H1 (cell line): ENCODE measurements at regions not wholly inside any gene's neighbourhood (a gene's known extent, or its start where the extent isn't known, plus 50 kb on each side); places are given as distances from the start of the nearest gene placed in this dataset.

ENCODE experiments used
- ATF3 ChIP-seq: IDR thresholded peaks from 2 replicates; pipeline ENCODE4 v1.6.1; 2011; ENCODE audit warnings: low read depth, mild to moderate bottlenecking, low read length; ENCODE audit not compliant: insufficient read depth
- GTF2F1 ChIP-seq: IDR thresholded peaks from 2 replicates; pipeline ENCODE4 v1.6.1; 2012; ENCODE audit warnings: low read depth, low read length, improper control_type of control experiment, borderline replicate concordance
- JUND ChIP-seq: IDR thresholded peaks from 2 replicates; pipeline ENCODE4 v1.6.1; 2011; ENCODE audit warnings: mild to moderate bottlenecking, improper control_type of control experiment, low read length
- KDM4A ChIP-seq: IDR thresholded peaks from one replicate; pipeline ENCODE4 v1.7.1; 2012; ENCODE audit warnings: low read depth, mild to moderate bottlenecking, moderate library complexity, low read length, inconsistent platforms; ENCODE audit not compliant: severe bottlenecking
- NRF1 ChIP-seq: IDR thresholded peaks from 2 replicates; pipeline ENCODE4 v1.6.1; 2011; ENCODE audit warnings: mild to moderate bottlenecking, low read depth, low read length, improper control_type of control experiment
- PHF8 ChIP-seq: fragments of 200-600 bp; sonication (generic); conservative IDR thresholded peaks from 2 replicates; pipeline ENCODE4 v1.7.1; 2012; ENCODE audit warnings: low read depth, mild to moderate bottlenecking, inconsistent platforms, low read length, moderate library complexity
- SIX5 ChIP-seq: IDR thresholded peaks from 2 replicates; pipeline ENCODE4 v1.6.1; 2011; ENCODE audit warnings: mild to moderate bottlenecking, low read depth, low read length
- SP1 ChIP-seq: IDR thresholded peaks from 2 replicates; pipeline ENCODE4 v1.6.1; 2011; ENCODE audit warnings: low read depth, low read length
- TF ChIP-seq, protein P1 (sequence below): fragments of 300-600 bp; sonication (generic); IDR thresholded peaks from 2 replicates; pipeline ENCODE4 v1.7.1; 2012; ENCODE audit warnings: low read length, moderate library complexity, mild to moderate bottlenecking, inconsistent platforms; ENCODE audit not compliant: insufficient replicate concordance

GRCh38 chr2:176614930-176615329 lies 345.7 kb downstream of the MTX2 start (continued):
- TF ChIP-seq, protein P1, sequence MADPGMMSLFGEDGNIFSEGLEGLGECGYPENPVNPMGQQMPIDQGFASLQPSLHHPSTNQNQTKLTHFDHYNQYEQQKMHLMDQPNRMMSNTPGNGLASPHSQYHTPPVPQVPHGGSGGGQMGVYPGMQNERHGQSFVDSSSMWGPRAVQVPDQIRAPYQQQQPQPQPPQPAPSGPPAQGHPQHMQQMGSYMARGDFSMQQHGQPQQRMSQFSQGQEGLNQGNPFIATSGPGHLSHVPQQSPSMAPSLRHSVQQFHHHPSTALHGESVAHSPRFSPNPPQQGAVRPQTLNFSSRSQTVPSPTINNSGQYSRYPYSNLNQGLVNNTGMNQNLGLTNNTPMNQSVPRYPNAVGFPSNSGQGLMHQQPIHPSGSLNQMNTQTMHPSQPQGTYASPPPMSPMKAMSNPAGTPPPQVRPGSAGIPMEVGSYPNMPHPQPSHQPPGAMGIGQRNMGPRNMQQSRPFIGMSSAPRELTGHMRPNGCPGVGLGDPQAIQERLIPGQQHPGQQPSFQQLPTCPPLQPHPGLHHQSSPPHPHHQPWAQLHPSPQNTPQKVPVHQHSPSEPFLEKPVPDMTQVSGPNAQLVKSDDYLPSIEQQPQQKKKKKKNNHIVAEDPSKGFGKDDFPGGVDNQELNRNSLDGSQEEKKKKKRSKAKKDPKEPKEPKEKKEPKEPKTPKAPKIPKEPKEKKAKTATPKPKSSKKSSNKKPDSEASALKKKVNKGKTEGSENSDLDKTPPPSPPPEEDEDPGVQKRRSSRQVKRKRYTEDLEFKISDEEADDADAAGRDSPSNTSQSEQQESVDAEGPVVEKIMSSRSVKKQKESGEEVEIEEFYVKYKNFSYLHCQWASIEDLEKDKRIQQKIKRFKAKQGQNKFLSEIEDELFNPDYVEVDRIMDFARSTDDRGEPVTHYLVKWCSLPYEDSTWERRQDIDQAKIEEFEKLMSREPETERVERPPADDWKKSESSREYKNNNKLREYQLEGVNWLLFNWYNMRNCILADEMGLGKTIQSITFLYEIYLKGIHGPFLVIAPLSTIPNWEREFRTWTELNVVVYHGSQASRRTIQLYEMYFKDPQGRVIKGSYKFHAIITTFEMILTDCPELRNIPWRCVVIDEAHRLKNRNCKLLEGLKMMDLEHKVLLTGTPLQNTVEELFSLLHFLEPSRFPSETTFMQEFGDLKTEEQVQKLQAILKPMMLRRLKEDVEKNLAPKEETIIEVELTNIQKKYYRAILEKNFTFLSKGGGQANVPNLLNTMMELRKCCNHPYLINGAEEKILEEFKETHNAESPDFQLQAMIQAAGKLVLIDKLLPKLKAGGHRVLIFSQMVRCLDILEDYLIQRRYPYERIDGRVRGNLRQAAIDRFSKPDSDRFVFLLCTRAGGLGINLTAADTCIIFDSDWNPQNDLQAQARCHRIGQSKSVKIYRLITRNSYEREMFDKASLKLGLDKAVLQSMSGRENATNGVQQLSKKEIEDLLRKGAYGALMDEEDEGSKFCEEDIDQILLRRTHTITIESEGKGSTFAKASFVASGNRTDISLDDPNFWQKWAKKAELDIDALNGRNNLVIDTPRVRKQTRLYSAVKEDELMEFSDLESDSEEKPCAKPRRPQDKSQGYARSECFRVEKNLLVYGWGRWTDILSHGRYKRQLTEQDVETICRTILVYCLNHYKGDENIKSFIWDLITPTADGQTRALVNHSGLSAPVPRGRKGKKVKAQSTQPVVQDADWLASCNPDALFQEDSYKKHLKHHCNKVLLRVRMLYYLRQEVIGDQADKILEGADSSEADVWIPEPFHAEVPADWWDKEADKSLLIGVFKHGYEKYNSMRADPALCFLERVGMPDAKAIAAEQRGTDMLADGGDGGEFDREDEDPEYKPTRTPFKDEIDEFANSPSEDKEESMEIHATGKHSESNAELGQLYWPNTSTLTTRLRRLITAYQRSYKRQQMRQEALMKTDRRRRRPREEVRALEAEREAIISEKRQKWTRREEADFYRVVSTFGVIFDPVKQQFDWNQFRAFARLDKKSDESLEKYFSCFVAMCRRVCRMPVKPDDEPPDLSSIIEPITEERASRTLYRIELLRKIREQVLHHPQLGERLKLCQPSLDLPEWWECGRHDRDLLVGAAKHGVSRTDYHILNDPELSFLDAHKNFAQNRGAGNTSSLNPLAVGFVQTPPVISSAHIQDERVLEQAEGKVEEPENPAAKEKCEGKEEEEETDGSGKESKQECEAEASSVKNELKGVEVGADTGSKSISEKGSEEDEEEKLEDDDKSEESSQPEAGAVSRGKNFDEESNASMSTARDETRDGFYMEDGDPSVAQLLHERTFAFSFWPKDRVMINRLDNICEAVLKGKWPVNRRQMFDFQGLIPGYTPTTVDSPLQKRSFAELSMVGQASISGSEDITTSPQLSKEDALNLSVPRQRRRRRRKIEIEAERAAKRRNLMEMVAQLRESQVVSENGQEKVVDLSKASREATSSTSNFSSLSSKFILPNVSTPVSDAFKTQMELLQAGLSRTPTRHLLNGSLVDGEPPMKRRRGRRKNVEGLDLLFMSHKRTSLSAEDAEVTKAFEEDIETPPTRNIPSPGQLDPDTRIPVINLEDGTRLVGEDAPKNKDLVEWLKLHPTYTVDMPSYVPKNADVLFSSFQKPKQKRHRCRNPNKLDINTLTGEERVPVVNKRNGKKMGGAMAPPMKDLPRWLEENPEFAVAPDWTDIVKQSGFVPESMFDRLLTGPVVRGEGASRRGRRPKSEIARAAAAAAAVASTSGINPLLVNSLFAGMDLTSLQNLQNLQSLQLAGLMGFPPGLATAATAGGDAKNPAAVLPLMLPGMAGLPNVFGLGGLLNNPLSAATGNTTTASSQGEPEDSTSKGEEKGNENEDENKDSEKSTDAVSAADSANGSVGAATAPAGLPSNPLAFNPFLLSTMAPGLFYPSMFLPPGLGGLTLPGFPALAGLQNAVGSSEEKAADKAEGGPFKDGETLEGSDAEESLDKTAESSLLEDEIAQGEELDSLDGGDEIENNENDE, result no peak
- TF ChIP-seq SIX5, result no peak
- no peak for TF ChIP-seq NRF1
- TF ChIP-seq KDM4A, result no peak
- TF ChIP-seq PHF8, result no peak
- no peak for TF ChIP-seq SP1
- TF ChIP-seq ATF3, result no peak
- no peak for TF ChIP-seq JUND
- TF ChIP-seq GTF2F1, result no peak
